HCT116 (cell line): ENCODE measurements at regions not wholly inside any gene's neighbourhood (a gene's known extent, or its start where the extent isn't known, plus 50 kb on each side); places are given as distances from the start of the nearest gene placed in this dataset.

Experiments
- ATAC-seq: fragments of 200-7000 bp; cut with Tn5 transposase; 2 replicates; pipeline ENCODE4 v1.9.1; 2020; ENCODE audit warnings: mild to moderate bottlenecking, moderate library complexity
- BruUV-seq: library from RNA; stranded (reverse); fragments of 400-500 nt; replicated peaks from 2 replicates; lab custom pipeline; 2021; lab: Mats Ljungman, UMichigan
- CTCF ChIA-PET: fragments of 300-600 bp; sonication (Branson Sonifier 250); formaldehyde crosslinking; loops from one replicate; lab custom pipeline; 2021; ENCODE audit warnings: antibody characterized with exemption; lab: Charles Lee
- POLR2A ChIA-PET: fragments of 300-600, 350-600 bp; sonication (Branson Sonifier 250); formaldehyde crosslinking; loops from one replicate; lab custom pipeline; 2021; ENCODE audit warnings: antibody characterized with exemption; lab: Charles Lee
- RAD21 ChIA-PET, 2 experiments: fragments of 300-600 bp; sonication (Branson Sonifier 250); formaldehyde crosslinking; loops; one replicate each; lab custom pipeline; 2023; ENCODE audit warnings: low total read pairs in 2 of 2; ENCODE audit not compliant: uncharacterized antibody in 2 of 2, unreplicated experiment in 2 of 2, low non-redundant PET in 1 of 2; lab: Charles Lee
- DNase-seq: peaks from one replicate; pipeline ENCODE4 v3.0.0-alpha.2; 2010; ENCODE audit warnings: low read depth, low spot score
- H2AFZ ChIP-seq: fragments of 200-600 bp; shearing (Covaris generic), sonication (generic); 2 replicates; pipeline ENCODE4 v1.6.1; 2017; ENCODE audit warnings: low read depth, mixed run types, mixed read lengths, antibody characterized with exemption, low read length; ENCODE audit not compliant: poor library complexity, severe bottlenecking
- H3K27ac ChIP-seq: 2 replicates; pipeline ENCODE4 v1.5.1; 2012; ENCODE audit warnings: low read depth, low read length
- H3K27me3 ChIP-seq: fragments of 200-600 bp; sonication (generic); 2 replicates; pipeline ENCODE4 v1.6.1; 2016; ENCODE audit warnings: mixed run types, low read length, mixed read lengths; ENCODE audit not compliant: insufficient read depth
- H3K36me3 ChIP-seq, 2 experiments: fragments of 200-500 bp in 1 of 2; fragments of 200-600 bp in 1 of 2; sonication (Bioruptor generic) in 1 of 2; sonication (generic) in 1 of 2; 2 replicates each; pipeline versions ENCODE4 v1.5.1 to v1.6.1; 2014 to 2016; ENCODE audit warnings: low read length in 2 of 2, inconsistent platforms in 1 of 2, mixed read lengths in 1 of 2, mixed run types in 1 of 2; ENCODE audit not compliant: insufficient read depth in 2 of 2, control insufficient read depth in 1 of 2
- H3K4me1 ChIP-seq, 2 experiments: fragments of 200-600 bp in 1 of 2; sonication (generic) in 1 of 2; 2 replicates each; pipeline versions ENCODE4 v1.5.1 to v1.6.1; 2012 to 2017; ENCODE audit warnings: low read length in 2 of 2, inconsistent platforms in 1 of 2, mild to moderate bottlenecking in 1 of 2, mixed read lengths in 1 of 2, mixed run types in 1 of 2, moderate library complexity in 1 of 2; ENCODE audit not compliant: insufficient read depth in 2 of 2, control insufficient read depth in 1 of 2
- H3K4me2 ChIP-seq: fragments of 200-600 bp; sonication (generic); 2 replicates; pipeline ENCODE4 v1.6.1; 2017; ENCODE audit warnings: mixed run types, low read length, mixed read lengths
- H3K4me3 ChIP-seq, 2 experiments: fragments of 200-600 bp in 1 of 2; sonication (generic) in 1 of 2; replicated peaks in 1 of 2; 2 replicates each; pipeline ENCODE4 v1.5.1; 2011 to 2016; ENCODE audit warnings: low read length in 2 of 2, control low read depth in 1 of 2, low read depth in 1 of 2, mild to moderate bottlenecking in 1 of 2, mixed read lengths in 1 of 2, mixed run types in 1 of 2
- H3K79me2 ChIP-seq: fragments of 200-600 bp; sonication (generic); 2 replicates; pipeline ENCODE4 v1.6.1; 2017; ENCODE audit warnings: mild to moderate bottlenecking, mixed run types, low read length, moderate library complexity, mixed read lengths; ENCODE audit not compliant: insufficient read depth
- H3K9ac ChIP-seq: fragments of 200-600 bp; sonication (generic); 2 replicates; pipeline ENCODE4 v1.6.1; 2016; ENCODE audit warnings: low read length, mixed read lengths
- H3K9me2 ChIP-seq: fragments of 200-600 bp; sonication (generic), shearing (Covaris generic); 2 replicates; pipeline ENCODE4 v1.6.1; 2017; ENCODE audit warnings: mixed run types, mild to moderate bottlenecking, moderate library complexity; ENCODE audit not compliant: insufficient read depth
- H3K9me3 ChIP-seq, 2 experiments: fragments of 200-500 bp in 1 of 2; fragments of 200-600 bp in 1 of 2; sonication (Bioruptor generic) in 1 of 2; sonication (generic) in 1 of 2; 2 replicates each; pipeline ENCODE4 v1.6.1; 2014 to 2017; ENCODE audit warnings: low read length in 2 of 2, mixed read lengths in 2 of 2, inconsistent platforms in 1 of 2, low read depth in 1 of 2, mild to moderate bottlenecking in 1 of 2, mixed run types in 1 of 2, moderate library complexity in 1 of 2; ENCODE audit not compliant: control insufficient read depth in 1 of 2, insufficient read depth in 1 of 2
- H4K20me1 ChIP-seq: fragments of 200-600 bp; sonication (generic), shearing (Covaris generic); 2 replicates; pipeline ENCODE4 v1.6.1; 2017; ENCODE audit warnings: mixed run types, mild to moderate bottlenecking, moderate library complexity; ENCODE audit not compliant: insufficient read depth
- ATF3 ChIP-seq: IDR thresholded peaks from 2 replicates; pipeline ENCODE4 v1.6.1; 2012
- CBX3 ChIP-seq: IDR thresholded peaks from 2 replicates; pipeline ENCODE4 v1.6.1; 2012; ENCODE audit warnings: low read depth
- CEBPB ChIP-seq: IDR thresholded peaks from 2 replicates; pipeline ENCODE4 v1.6.1; 2012; ENCODE audit warnings: low read depth
- EGR1 ChIP-seq: IDR thresholded peaks from 2 replicates; pipeline ENCODE4 v1.6.1; 2012; ENCODE audit warnings: low read depth
- EZH2phosphoT487 ChIP-seq: fragments of 200-600 bp; IDR thresholded peaks from 2 replicates; pipeline ENCODE4 v1.6.1; 2018; ENCODE audit warnings: antibody characterized with exemption, borderline replicate concordance
- JUND ChIP-seq: IDR thresholded peaks from 2 replicates; pipeline ENCODE4 v1.6.1; 2012
- MAX ChIP-seq: IDR thresholded peaks from 2 replicates; pipeline ENCODE4 v1.6.1; 2012
- POLR2AphosphoS5 ChIP-seq: IDR thresholded peaks from 2 replicates; pipeline ENCODE4 v1.6.1; 2011; ENCODE audit warnings: mild to moderate bottlenecking, low read depth, low read length, moderate library complexity
- RAD21 ChIP-seq: IDR thresholded peaks from 2 replicates; pipeline ENCODE4 v1.6.1; 2012; ENCODE audit warnings: low read depth, mild to moderate bottlenecking
- REST ChIP-seq: IDR thresholded peaks from 2 replicates; pipeline ENCODE4 v1.6.1; 2012; ENCODE audit warnings: low read depth
- SIN3A ChIP-seq: IDR thresholded peaks from 2 replicates; pipeline ENCODE4 v1.6.1; 2012; ENCODE audit warnings: low read depth
- SP1 ChIP-seq: IDR thresholded peaks from 2 replicates; pipeline ENCODE4 v1.6.1; 2012; ENCODE audit warnings: low read depth
- ZBTB33 ChIP-seq: IDR thresholded peaks from 2 replicates; pipeline ENCODE4 v1.6.1; 2011; ENCODE audit warnings: mild to moderate bottlenecking, low read length, moderate library complexity; ENCODE audit not compliant: insufficient replicate concordance; ENCODE audit errors: extremely low read depth
- ZFX ChIP-seq: fragments of 450-650 bp; IDR thresholded peaks from 2 replicates; pipeline ENCODE4 v1.6.1; 2017
- ZNF274 ChIP-seq: fragments of 200-500 bp; sonication (Bioruptor generic); IDR thresholded peaks from 2 replicates; pipeline ENCODE4 v1.6.1; 2014; ENCODE audit warnings: mild to moderate bottlenecking, low read depth, low read length, inconsistent platforms
- intact Hi-C: fragments of 100-400 bp; cut with micrococcal nuclease; formaldehyde crosslinking; loops from 2 replicates; pipeline ENCODE4 v1.10.0; 2022
- TF ChIP-seq, protein P1 (sequence below), 3 experiments: fragments of 200-600 bp in 1 of 3; sonication (generic) in 1 of 3; IDR thresholded peaks in 2 of 3; conservative IDR thresholded peaks in 1 of 3; 2 replicates each; pipeline ENCODE4 v1.5.1; 2012 to 2017; ENCODE audit warnings: low read depth in 2 of 3, low read length in 2 of 3, antibody characterized with exemption in 1 of 3, borderline replicate concordance in 1 of 3, control low read depth in 1 of 3, mild to moderate bottlenecking in 1 of 3, mixed read lengths in 1 of 3, mixed run types in 1 of 3, moderate library complexity in 1 of 3; ENCODE audit not compliant: insufficient read depth in 1 of 3

DNA sequence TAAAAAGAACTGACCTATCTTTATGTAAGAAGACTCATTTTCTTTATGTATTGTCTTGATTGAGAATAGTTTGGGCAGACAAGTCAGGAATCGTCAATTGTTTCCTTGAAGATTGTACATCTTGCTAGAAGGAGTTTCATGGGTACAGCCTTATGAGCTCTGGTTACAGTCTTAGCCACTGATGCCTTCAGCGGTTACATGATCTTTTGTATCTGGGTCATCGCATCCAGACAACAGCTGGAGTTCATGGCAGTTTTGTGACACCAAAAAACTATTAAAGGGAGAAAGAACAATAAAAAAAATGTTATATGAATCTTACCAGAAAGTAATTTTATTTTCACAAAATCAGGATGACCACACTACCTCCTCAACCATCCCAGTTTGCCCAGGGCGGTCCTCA lies 520.5 kb upstream of the CDH7 start:
- Histone ChIP-seq H3K27me3 (no peaks in the 10 kb centered on the region), H3K79me2 (no peaks in the 10 kb centered on the region), H3K9me2 (no peaks in the 10 kb centered on the region), H2AFZ (no peak overlapping the region), H3K4me1 (no peaks in the 10 kb centered on the region), H3K4me3 (no peak overlapping the region), H4K20me1 (no peaks in the 10 kb centered on the region), H3K27ac (no peak overlapping the region), H3K9me3 (peaks cover 0 to 4% of the 10 kb centered on the region in 2 experiments; a peak in 3 of 4 replicates), H3K36me3 (no peaks in the 10 kb centered on the region), H3K4me2 (no peak overlapping the region), H3K9ac (no peak overlapping the region)
- ChIA-PET RAD21 (no interaction called here), CTCF (no interaction called here), POLR2A (no interaction called here)
- intact Hi-C loops, result no loop called here
- TF ChIP-seq EGR1 (no peak), SIN3A (no peak), RAD21 (no peak), ZFX (no peak), JUND (no peak), SP1 (no peak), REST (no peak), MAX (no peak), EZH2phosphoT487 (no peak), POLR2AphosphoS5 (no peak), ZNF274 (no peak), CEBPB (no peak), ZBTB33 (no peak), ATF3 (no peak), CBX3 (no peak)
- TF ChIP-seq, protein P1, sequence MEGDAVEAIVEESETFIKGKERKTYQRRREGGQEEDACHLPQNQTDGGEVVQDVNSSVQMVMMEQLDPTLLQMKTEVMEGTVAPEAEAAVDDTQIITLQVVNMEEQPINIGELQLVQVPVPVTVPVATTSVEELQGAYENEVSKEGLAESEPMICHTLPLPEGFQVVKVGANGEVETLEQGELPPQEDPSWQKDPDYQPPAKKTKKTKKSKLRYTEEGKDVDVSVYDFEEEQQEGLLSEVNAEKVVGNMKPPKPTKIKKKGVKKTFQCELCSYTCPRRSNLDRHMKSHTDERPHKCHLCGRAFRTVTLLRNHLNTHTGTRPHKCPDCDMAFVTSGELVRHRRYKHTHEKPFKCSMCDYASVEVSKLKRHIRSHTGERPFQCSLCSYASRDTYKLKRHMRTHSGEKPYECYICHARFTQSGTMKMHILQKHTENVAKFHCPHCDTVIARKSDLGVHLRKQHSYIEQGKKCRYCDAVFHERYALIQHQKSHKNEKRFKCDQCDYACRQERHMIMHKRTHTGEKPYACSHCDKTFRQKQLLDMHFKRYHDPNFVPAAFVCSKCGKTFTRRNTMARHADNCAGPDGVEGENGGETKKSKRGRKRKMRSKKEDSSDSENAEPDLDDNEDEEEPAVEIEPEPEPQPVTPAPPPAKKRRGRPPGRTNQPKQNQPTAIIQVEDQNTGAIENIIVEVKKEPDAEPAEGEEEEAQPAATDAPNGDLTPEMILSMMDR (IDR thresholded peaks at IDR 0.05 in 2 of 3, conservative IDR thresholded peaks at IDR 0.05 in 1 of 3; ENCODE audit: borderline replicate concordance in 1 of 3, insufficient read depth in 1 of 3, low read depth in 2 of 3, low read length in 2 of 3), result no peak
- BruUV-seq, result no TSS peak
- ATAC-seq, result no peak
- no peak for DNase-seq
